HepG2 (cell line): ENCODE measurements at regions not wholly inside any gene's neighbourhood (a gene's known extent, or its start where the extent isn't known, plus 50 kb on each side); places are given as distances from the start of the nearest gene placed in this dataset.

Source experiments
- AKAP8 ChIP-seq: sonication (generic); formaldehyde crosslinking; IDR thresholded peaks from 2 replicates; pipeline ENCODE4 v1.5.1; 2020; ENCODE audit warnings: mild to moderate bottlenecking, missing genetic modification reagents
- ARNT ChIP-seq: fragments of 450-650 bp; IDR thresholded peaks from 2 replicates; pipeline ENCODE4 v1.6.1; 2017
- ATF4 ChIP-seq, 2 experiments: fragments of 450-650 bp in 1 of 2; sonication (generic) in 1 of 2; formaldehyde crosslinking; IDR thresholded peaks; 2 replicates each; pipeline versions ENCODE4 v1.5.0 to v1.8.0; 2020 to 2022; ENCODE audit warnings: mild to moderate bottlenecking in 1 of 2, missing genetic modification reagents in 1 of 2
- ATF7-NPFF ChIP-seq: sonication (generic); formaldehyde crosslinking; IDR thresholded peaks from 2 replicates; pipeline ENCODE4 v1.8.1; 2023; ENCODE audit warnings: mild to moderate bottlenecking, low read depth, missing genetic modification reagents, moderate library complexity
- EHMT2 ChIP-seq: fragments of 200-600 bp; sonication (generic); IDR thresholded peaks from 2 replicates; pipeline ENCODE4 v1.7.0; 2017; ENCODE audit warnings: antibody characterized with exemption, low read depth, low read length, borderline replicate concordance
- ETV6 ChIP-seq: sonication (generic); formaldehyde crosslinking; conservative IDR thresholded peaks from 2 replicates; pipeline ENCODE4 v1.4.0; 2020; ENCODE audit warnings: missing genetic modification reagents
- GATA4 ChIP-seq: sonication (generic); IDR thresholded peaks from 2 replicates; pipeline ENCODE4 v1.6.1; 2016; ENCODE audit warnings: antibody characterized with exemption, low read depth, borderline replicate concordance
- GATAD1 ChIP-seq: IDR thresholded peaks from 2 replicates; pipeline ENCODE4 v1.6.1; 2016; ENCODE audit warnings: missing genetic modification reagents, missing compliant biosample characterization
- MED1 ChIP-seq: sonication (generic); formaldehyde crosslinking; IDR thresholded peaks from 2 replicates; pipeline ENCODE4 v1.4.0; 2020; ENCODE audit warnings: missing genetic modification reagents
- MED13 ChIP-seq: sonication (generic); formaldehyde crosslinking; IDR thresholded peaks from 2 replicates; pipeline ENCODE4 v1.5.0; 2020; ENCODE audit warnings: missing genetic modification reagents
- MTA3 ChIP-seq: sonication (generic); formaldehyde crosslinking; IDR thresholded peaks from 2 replicates; pipeline ENCODE4 v1.4.0; 2020; ENCODE audit warnings: missing genetic modification reagents
- NCOA2 ChIP-seq: sonication (generic); formaldehyde crosslinking; IDR thresholded peaks from 2 replicates; pipeline ENCODE4 v1.8.0; 2022; ENCODE audit warnings: inconsistent platforms
- NCOA5 ChIP-seq: sonication (generic); formaldehyde crosslinking; IDR thresholded peaks from 2 replicates; pipeline ENCODE4 v1.4.0; 2020; ENCODE audit warnings: missing genetic modification reagents
- NFE2L2 ChIP-seq: fragments of 150-350 bp; IDR thresholded peaks from 2 replicates; pipeline ENCODE4 v1.6.1; 2014; ENCODE audit warnings: low read length
- POLR2AphosphoS5 ChIP-seq: IDR thresholded peaks from 2 replicates; pipeline ENCODE4 v1.6.1; 2012; ENCODE audit warnings: low read depth, low read length
- RFXAP ChIP-seq: sonication (generic); formaldehyde crosslinking; IDR thresholded peaks from 2 replicates; pipeline ENCODE4 v1.4.0; 2020; ENCODE audit warnings: missing genetic modification reagents, borderline replicate concordance
- ZBTB34 ChIP-seq: sonication (generic); formaldehyde crosslinking; IDR thresholded peaks from 2 replicates; pipeline ENCODE4 v1.8.0; 2022; ENCODE audit warnings: mild to moderate bottlenecking, missing genetic modification reagents
- ZMYM4 ChIP-seq: sonication (generic); formaldehyde crosslinking; IDR thresholded peaks from 2 replicates; pipeline ENCODE4 v1.8.1; 2023; ENCODE audit warnings: mild to moderate bottlenecking, missing genetic modification reagents
- ZNF235 ChIP-seq: sonication (generic); formaldehyde crosslinking; IDR thresholded peaks from 2 replicates; pipeline ENCODE4 v1.8.1; 2023; ENCODE audit warnings: mild to moderate bottlenecking, missing genetic modification reagents, borderline replicate concordance
- ZNF451 ChIP-seq: sonication (generic); formaldehyde crosslinking; IDR thresholded peaks from 2 replicates; pipeline ENCODE4 v1.5.0; 2020; ENCODE audit warnings: mild to moderate bottlenecking, missing genetic modification reagents
- ZNF644 ChIP-seq: IDR thresholded peaks from 2 replicates; pipeline ENCODE4 v1.6.1; 2016; ENCODE audit warnings: low read depth
- ZNF678 ChIP-seq: sonication (generic); formaldehyde crosslinking; IDR thresholded peaks from 2 replicates; pipeline ENCODE4 v1.4.0; 2020; ENCODE audit warnings: mild to moderate bottlenecking, missing genetic modification reagents
- ZNF772 ChIP-seq: sonication (generic); formaldehyde crosslinking; IDR thresholded peaks from 2 replicates; pipeline ENCODE4 v1.5.0; 2020; ENCODE audit warnings: mild to moderate bottlenecking, missing genetic modification reagents
- TF ChIP-seq, protein P1 (sequence below): sonication (generic); formaldehyde crosslinking; IDR thresholded peaks from 2 replicates; pipeline ENCODE4 v1.5.1; 2020; ENCODE audit warnings: missing genetic modification reagents, mild to moderate bottlenecking, borderline replicate concordance
- TF ChIP-seq, protein P2 (sequence below): sonication (generic); IDR thresholded peaks from 2 replicates; pipeline ENCODE4 v1.6.1; 2016; ENCODE audit warnings: low read depth, borderline replicate concordance
- TF ChIP-seq, protein P3 (sequence below): sonication (generic); formaldehyde crosslinking; IDR thresholded peaks from 2 replicates; pipeline ENCODE4 v1.4.0; 2020; ENCODE audit warnings: mild to moderate bottlenecking, missing genetic modification reagents

DNA sequence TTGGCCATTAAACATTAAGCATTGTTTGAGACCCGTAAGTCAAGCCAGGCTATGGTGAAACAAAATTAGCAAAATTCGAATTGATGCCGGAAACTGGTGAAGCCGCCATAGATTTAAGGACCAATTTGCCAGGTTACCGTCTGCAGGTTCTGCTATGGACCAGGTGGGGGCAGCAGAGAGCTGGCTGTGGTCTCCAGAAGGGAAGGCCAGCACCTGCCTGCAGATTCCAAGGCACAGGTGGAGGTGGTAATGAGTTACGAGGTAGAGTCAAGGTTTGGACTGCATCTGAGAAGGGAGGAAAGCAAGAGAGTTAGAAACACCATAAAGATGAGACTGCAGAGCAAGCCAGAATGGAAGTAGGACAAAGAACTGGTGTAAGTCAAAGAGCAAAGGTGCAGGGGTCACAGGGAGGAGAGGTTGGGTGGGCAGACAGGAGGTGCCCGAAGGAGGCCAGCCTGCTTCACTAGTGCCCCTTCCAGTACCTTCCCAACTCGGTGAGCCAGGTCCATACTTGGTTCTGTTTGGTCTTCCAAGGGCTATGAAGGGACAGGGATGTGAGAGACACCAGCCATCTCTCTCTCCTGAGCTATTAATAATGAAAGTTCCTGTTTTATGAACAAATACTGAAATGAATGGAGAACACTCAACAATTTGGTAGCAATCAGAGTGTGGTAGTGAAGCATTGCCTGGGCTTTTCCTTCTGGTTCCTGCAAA lies 131.6 kb upstream of the ESR1 start (continued):
- TF ChIP-seq, protein P1, sequence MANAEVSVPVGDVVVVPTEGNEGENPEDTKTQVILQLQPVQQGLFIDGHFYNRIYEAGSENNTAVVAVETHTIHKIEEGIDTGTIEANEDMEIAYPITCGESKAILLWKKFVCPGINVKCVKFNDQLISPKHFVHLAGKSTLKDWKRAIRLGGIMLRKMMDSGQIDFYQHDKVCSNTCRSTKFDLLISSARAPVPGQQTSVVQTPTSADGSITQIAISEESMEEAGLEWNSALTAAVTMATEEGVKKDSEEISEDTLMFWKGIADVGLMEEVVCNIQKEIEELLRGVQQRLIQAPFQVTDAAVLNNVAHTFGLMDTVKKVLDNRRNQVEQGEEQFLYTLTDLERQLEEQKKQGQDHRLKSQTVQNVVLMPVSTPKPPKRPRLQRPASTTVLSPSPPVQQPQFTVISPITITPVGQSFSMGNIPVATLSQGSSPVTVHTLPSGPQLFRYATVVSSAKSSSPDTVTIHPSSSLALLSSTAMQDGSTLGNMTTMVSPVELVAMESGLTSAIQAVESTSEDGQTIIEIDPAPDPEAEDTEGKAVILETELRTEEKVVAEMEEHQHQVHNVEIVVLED: no peak
- TF ChIP-seq ZNF644: no peak
- TF ChIP-seq GATAD1 (CRISPR knock-in tag): 0 out of 2 replicates have a peak, but pooled peaks have one; percentile 21
- no peak for TF ChIP-seq POLR2AphosphoS5
- no peak for TF ChIP-seq MED1 (CRISPR knock-in tag)
- TF ChIP-seq ZBTB34 (CRISPR knock-in tag): no peak
- TF ChIP-seq ETV6 (CRISPR knock-in tag): no peak
- TF ChIP-seq ATF4 (CRISPR knock-in tag; IDR thresholded peaks at IDR 0.05): no peak
- TF ChIP-seq GATA4: no peak
- no peak for TF ChIP-seq ZNF451 (CRISPR knock-in tag)
- no peak for TF ChIP-seq MED13 (CRISPR knock-in tag)
- TF ChIP-seq ATF7-NPFF (CRISPR knock-in tag): no peak
- TF ChIP-seq ARNT: no peak
- no peak for TF ChIP-seq AKAP8 (CRISPR knock-in tag)
- TF ChIP-seq ZMYM4 (CRISPR knock-in tag): peak; percentile 71
- TF ChIP-seq ZNF678: no peak
- TF ChIP-seq NFE2L2: no peak
- no peak for TF ChIP-seq RFXAP (CRISPR knock-in tag)
- TF ChIP-seq MTA3 (CRISPR knock-in tag): no peak
- 0 out of 2 replicates have a peak, but pooled peaks have one; percentile 43 for TF ChIP-seq ZNF772 (CRISPR knock-in tag)
- TF ChIP-seq NCOA5 (CRISPR knock-in tag): no peak
- no peak for TF ChIP-seq NCOA2 (CRISPR knock-in tag)
- TF ChIP-seq EHMT2: no peak
- TF ChIP-seq, protein P2, sequence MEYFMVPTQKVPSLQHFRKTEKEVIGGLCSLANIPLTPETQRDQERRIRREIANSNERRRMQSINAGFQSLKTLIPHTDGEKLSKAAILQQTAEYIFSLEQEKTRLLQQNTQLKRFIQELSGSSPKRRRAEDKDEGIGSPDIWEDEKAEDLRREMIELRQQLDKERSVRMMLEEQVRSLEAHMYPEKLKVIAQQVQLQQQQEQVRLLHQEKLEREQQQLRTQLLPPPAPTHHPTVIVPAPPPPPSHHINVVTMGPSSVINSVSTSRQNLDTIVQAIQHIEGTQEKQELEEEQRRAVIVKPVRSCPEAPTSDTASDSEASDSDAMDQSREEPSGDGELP: no peak
- TF ChIP-seq, protein P3, sequence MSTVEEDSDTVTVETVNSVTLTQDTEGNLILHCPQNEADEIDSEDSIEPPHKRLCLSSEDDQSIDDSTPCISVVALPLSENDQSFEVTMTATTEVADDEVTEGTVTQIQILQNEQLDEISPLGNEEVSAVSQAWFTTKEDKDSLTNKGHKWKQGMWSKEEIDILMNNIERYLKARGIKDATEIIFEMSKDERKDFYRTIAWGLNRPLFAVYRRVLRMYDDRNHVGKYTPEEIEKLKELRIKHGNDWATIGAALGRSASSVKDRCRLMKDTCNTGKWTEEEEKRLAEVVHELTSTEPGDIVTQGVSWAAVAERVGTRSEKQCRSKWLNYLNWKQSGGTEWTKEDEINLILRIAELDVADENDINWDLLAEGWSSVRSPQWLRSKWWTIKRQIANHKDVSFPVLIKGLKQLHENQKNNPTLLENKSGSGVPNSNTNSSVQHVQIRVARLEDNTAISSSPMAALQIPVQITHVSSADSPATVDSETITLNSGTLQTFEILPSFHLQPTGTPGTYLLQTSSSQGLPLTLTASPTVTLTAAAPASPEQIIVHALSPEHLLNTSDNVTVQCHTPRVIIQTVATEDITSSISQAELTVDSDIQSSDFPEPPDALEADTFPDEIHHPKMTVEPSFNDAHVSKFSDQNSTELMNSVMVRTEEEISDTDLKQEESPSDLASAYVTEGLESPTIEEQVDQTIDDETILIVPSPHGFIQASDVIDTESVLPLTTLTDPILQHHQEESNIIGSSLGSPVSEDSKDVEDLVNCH: no peak
- no peak for TF ChIP-seq ZNF235 (CRISPR knock-in tag)
